Stomach smooth muscle (tissue), 2 donors: ENCODE measurements at regions not wholly inside any gene's neighbourhood (a gene's known extent, or its start where the extent isn't known, plus 50 kb on each side); places are given as distances from the start of the nearest gene placed in this dataset.

Source experiments
- H3K27ac ChIP-seq: one replicate; pipeline ENCODE4 v1.7.0; 2013; ENCODE audit warnings: mild to moderate bottlenecking, low read length, inconsistent platforms
- H3K27me3 ChIP-seq, 2 donors: one replicate each; pipeline ENCODE4 v1.7.0; 2013; ENCODE audit warnings: low read length in 2 of 2; ENCODE audit not compliant: insufficient read depth in 2 of 2, control insufficient read depth in 1 of 2
- H3K36me3 ChIP-seq, 2 donors: one replicate each; pipeline ENCODE4 v1.7.0; 2013; ENCODE audit warnings: low read length in 2 of 2; ENCODE audit not compliant: control insufficient read depth in 2 of 2, insufficient read depth in 2 of 2
- H3K4me1 ChIP-seq: one replicate; pipeline ENCODE4 v1.7.0; 2013; ENCODE audit warnings: low read length; ENCODE audit not compliant: control insufficient read depth, insufficient read depth
- H3K4me3 ChIP-seq, 2 donors: one replicate each; pipeline ENCODE4 v1.7.0; 2013; ENCODE audit warnings: low read length in 2 of 2
- H3K9ac ChIP-seq, 2 donors: one replicate each; pipeline ENCODE4 v1.7.0; 2013; ENCODE audit warnings: low read length in 2 of 2, mild to moderate bottlenecking in 1 of 2
- H3K9me3 ChIP-seq, 2 donors: one replicate each; pipeline ENCODE4 v1.7.0; 2013; ENCODE audit warnings: low read length in 2 of 2; ENCODE audit not compliant: control insufficient read depth in 2 of 2
- donor health status: healthy.
- donor health status: Pancreatic carcinoma.

GRCh38 chr4:35652197-35652596 is 592.1 kb downstream of the ARAP2 start:
- no peaks in the 10 kb centered on the region for H3K36me3 ChIP-seq
- no peak overlapping the region for H3K9ac ChIP-seq
- H3K27me3 ChIP-seq: no peaks in the 10 kb centered on the region
- H3K9me3 ChIP-seq: no peaks in the 10 kb centered on the region
- no peak overlapping the region for H3K4me3 ChIP-seq
- no peaks in the 10 kb centered on the region for H3K4me1 ChIP-seq
- H3K27ac ChIP-seq: no peak overlapping the region

- no peak overlapping the region for H3K9ac ChIP-seq
- H3K27me3 ChIP-seq: no peaks in the 10 kb centered on the region
- no peaks in the 10 kb centered on the region for H3K4me1 ChIP-seq
- no peaks in the 10 kb centered on the region for H3K9me3 ChIP-seq
- H3K4me3 ChIP-seq: no peak overlapping the region
- no peaks in the 10 kb centered on the region for H3K36me3 ChIP-seq
- H3K27ac ChIP-seq: no peak overlapping the region
Measured at GRCh38 chr4:35653451-35653850, 590.9 kb downstream of the ARAP2 start.

GRCh38 chr4:35673137-35673536 is 571.2 kb downstream of the ARAP2 start:
- no peaks in the 10 kb centered on the region for H3K27me3 ChIP-seq

DNA sequence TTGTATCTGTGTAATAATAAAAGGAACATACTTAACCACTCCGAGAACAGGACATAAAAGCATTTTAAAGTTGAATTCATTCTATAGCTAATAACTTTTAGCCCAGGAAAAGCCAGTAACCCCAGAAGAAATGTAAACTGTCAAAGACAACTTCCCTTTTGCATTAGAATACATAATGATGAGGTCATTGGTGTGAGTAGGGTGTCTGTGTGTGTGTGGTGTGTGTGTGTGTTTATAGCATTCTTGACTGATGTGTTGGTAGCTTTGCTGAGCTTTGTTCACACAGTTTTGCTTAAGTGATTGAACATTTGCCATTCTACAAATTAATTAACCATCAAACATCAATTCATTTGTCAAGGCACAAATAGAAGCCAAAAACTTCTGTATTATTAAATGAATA is 559.6 kb downstream of the ARAP2 start:
- Histone ChIP-seq H3K4me3 (no peak overlapping the region), H3K9me3 (no peaks in the 10 kb centered on the region), H3K27me3 (no peaks in the 10 kb centered on the region), H3K4me1 (no peaks in the 10 kb centered on the region), H3K9ac (no peak overlapping the region), H3K27ac (no peak overlapping the region), H3K36me3 (no peaks in the 10 kb centered on the region)

More at GRCh38 chr4:35673137-35673536, 571.2 kb downstream of the ARAP2 start:
- no peaks in the 10 kb centered on the region for H3K9me3 ChIP-seq
- no peak overlapping the region for H3K4me3 ChIP-seq
- H3K36me3 ChIP-seq: no peaks in the 10 kb centered on the region
- H3K4me1 ChIP-seq: no peaks in the 10 kb centered on the region
- H3K27ac ChIP-seq: no peak overlapping the region
- no peak overlapping the region for H3K9ac ChIP-seq

DNA sequence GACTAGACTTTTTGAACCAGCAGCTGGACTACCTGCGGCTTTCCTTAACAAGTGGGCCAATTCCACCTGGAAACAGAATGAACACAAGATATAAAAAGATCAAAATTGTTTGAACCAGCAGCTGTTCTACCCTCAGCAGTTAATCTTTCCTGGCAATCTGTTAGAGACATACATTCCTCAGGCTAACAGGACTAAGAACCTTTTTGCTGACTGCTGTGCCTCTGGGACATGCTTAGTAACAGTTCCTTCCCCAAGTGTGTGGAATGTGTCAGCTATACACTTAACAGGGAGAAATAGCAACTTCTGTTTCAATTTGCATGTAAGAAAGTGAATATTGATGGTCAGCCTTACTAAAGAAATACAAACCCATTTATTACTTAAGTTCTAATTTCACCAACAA is 554.4 kb downstream of the ARAP2 start:
- Histone ChIP-seq H3K9me3 (no peaks in the 10 kb centered on the region), H3K36me3 (no peaks in the 10 kb centered on the region), H3K4me1 (no peaks in the 10 kb centered on the region), H3K27me3 (no peaks in the 10 kb centered on the region), H3K4me3 (no peak overlapping the region), H3K9ac (no peak overlapping the region), H3K27ac (no peak overlapping the region)

- Histone ChIP-seq H3K4me3 (no peak overlapping the region), H3K9me3 (no peaks in the 10 kb centered on the region), H3K9ac (no peak overlapping the region), H3K36me3 (no peaks in the 10 kb centered on the region), H3K27ac (no peak overlapping the region), H3K4me1 (no peaks in the 10 kb centered on the region), H3K27me3 (no peaks in the 10 kb centered on the region)
Measured at GRCh38 chr4:35690271-35690670, 554.0 kb downstream of the ARAP2 start.

GRCh38 chr4:35695003-35695402 is 549.3 kb downstream of the ARAP2 start:
- H3K27ac ChIP-seq: no peak overlapping the region
- no peak overlapping the region for H3K9ac ChIP-seq
- no peaks in the 10 kb centered on the region for H3K4me1 ChIP-seq
- no peaks in the 10 kb centered on the region for H3K27me3 ChIP-seq
- no peak overlapping the region for H3K4me3 ChIP-seq
- H3K36me3 ChIP-seq: no peaks in the 10 kb centered on the region
- H3K9me3 ChIP-seq: no peaks in the 10 kb centered on the region

GRCh38 chr4:35695421-35695820 is 548.9 kb downstream of the ARAP2 start:
- no peaks in the 10 kb centered on the region for H3K4me1 ChIP-seq
- H3K4me3 ChIP-seq: no peak overlapping the region
- no peak overlapping the region for H3K9ac ChIP-seq
- no peaks in the 10 kb centered on the region for H3K9me3 ChIP-seq
- H3K27me3 ChIP-seq: no peaks in the 10 kb centered on the region
- H3K36me3 ChIP-seq: no peaks in the 10 kb centered on the region
- no peak overlapping the region for H3K27ac ChIP-seq

DNA sequence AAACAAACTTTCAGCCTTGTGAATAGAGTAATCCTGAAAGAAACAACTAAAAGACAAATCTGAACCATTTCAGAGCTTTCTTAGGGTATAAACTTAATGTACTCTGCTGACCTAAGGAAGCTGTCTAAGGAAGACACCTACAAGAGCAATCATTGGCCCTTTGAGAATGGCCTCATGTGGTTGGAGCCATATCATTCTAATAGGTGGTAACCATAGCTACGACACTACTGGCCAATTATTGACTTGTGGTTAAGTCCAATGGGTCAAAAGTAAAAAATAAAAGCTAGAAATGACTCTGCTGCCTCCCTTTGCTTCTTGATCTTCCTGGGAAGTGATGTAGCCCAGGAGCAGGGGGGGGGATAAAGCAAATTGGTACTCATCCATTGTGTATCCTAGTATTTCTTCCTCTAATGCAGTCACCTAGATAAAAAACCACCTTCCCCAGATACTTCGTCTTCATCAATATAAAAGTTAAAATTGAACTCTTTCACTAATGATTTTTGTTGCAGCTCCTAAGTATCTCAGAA is 547.0 kb downstream of the ARAP2 start:
- Histone ChIP-seq H3K27ac (no peak overlapping the region), H3K4me3 (no peak overlapping the region), H3K9ac (no peak overlapping the region), H3K27me3 (no peaks in the 10 kb centered on the region), H3K9me3 (no peaks in the 10 kb centered on the region), H3K36me3 (no peaks in the 10 kb centered on the region), H3K4me1 (no peaks in the 10 kb centered on the region)

DNA sequence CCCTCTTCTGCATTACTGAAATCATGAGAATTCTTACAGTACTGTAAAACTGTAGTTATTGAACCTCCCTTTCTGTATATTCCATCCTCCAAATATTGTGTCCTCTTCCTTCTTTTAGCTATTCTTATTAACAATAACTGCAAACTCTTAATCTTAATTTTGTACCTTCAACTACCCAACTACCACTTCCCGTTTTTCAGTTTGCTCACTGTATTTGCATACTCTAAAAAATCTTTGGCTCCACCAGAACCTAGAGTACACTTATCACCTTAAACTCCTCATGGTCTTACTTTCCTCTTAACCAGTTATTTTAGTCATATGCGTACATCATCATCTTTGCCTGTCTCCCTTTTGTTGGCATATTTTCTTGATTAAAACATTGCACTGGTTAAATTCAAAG is 543.7 kb downstream of the ARAP2 start:
- Histone ChIP-seq H3K27ac (no peak overlapping the region), H3K36me3 (no peaks in the 10 kb centered on the region), H3K27me3 (no peaks in the 10 kb centered on the region), H3K4me1 (no peaks in the 10 kb centered on the region), H3K9ac (no peak overlapping the region), H3K9me3 (no peaks in the 10 kb centered on the region), H3K4me3 (no peak overlapping the region)

DNA sequence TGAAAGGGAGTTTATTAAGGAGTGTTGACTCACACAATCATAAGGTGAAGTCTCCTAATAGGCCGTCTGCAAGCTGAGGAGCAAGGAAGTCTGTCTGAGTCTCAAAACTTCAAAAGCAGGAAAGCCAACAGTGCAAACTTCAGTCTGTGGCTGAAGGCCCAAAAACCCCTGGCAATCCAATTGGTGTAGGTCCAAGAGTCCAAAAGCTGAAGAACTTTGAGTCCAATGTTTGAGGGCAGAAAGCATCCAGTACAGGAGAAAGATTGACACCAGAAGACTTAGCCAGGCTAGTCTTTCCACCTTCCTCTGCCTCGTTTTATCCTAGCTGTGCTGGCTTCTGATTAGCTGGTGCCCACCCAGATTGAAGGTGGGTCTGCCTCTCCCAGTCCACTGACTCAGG is 535.2 kb downstream of the ARAP2 start:
- H3K27me3 ChIP-seq: no peaks in the 10 kb centered on the region
- H3K36me3 ChIP-seq: no peaks in the 10 kb centered on the region
- H3K9ac ChIP-seq: no peak overlapping the region
- no peaks in the 10 kb centered on the region for H3K4me1 ChIP-seq
- no peak overlapping the region for H3K4me3 ChIP-seq
- H3K9me3 ChIP-seq: peaks cover 6 to 13% of the 10 kb centered on the region in 2 donors
- no peak overlapping the region for H3K27ac ChIP-seq
